Endothelial cell of umbilical vein (primary cell): ENCODE measurements at regions not wholly inside any gene's neighbourhood (a gene's known extent, or its start where the extent isn't known, plus 50 kb on each side); places are given as distances from the start of the nearest gene placed in this dataset.

ENCODE experiments used
- BruUV-seq: library from RNA; stranded (reverse); fragments of 400-500 nt; replicated peaks from 2 replicates; lab custom pipeline; 2021; lab: Mats Ljungman, UMichigan
- CTCF ChIA-PET: fragments of 300-600, 350-600 bp; sonication (Branson Sonifier 250); formaldehyde crosslinking; loops from one replicate; lab custom pipeline; 2021; ENCODE audit warnings: antibody characterized with exemption, inconsistent platforms; lab: Charles Lee
- POLR2A ChIA-PET: fragments of 300-600, 350-600 bp; sonication (Branson Sonifier 250); formaldehyde crosslinking; loops from one replicate; lab custom pipeline; 2021; ENCODE audit warnings: antibody characterized with exemption, inconsistent platforms; lab: Charles Lee
- DNase-seq: peaks from one replicate; pipeline ENCODE4 v3.0.0-alpha.2; 2011; ENCODE audit warnings: low read depth, low spot score
- FAIRE-seq: peaks from 2 replicates; lab custom pipeline; 2011; peaks lifted over from hg19 to GRCh38; lab: Jason Lieb, UNC
- H2AFZ ChIP-seq: 2 replicates; pipeline ENCODE4 v1.6.0; 2012; ENCODE audit warnings: low read depth, low read length, control low read depth, inconsistent platforms
- H3K27ac ChIP-seq: 2 replicates; pipeline ENCODE4 v1.5.1; 2011; ENCODE audit warnings: low read depth, mild to moderate bottlenecking, control low read depth, low read length, moderate library complexity; ENCODE audit not compliant: insufficient read depth
- H3K27me3 ChIP-seq, 2 experiments: 2 replicates each; pipeline versions ENCODE4 v1.6.0 to v1.6.1; 2011; ENCODE audit warnings: low read length in 2 of 2, mixed read lengths in 1 of 2; ENCODE audit not compliant: control insufficient read depth in 2 of 2, insufficient read depth in 2 of 2
- H3K36me3 ChIP-seq, 2 experiments: 2 replicates in 1 of 2; 3 replicates in 1 of 2; pipeline ENCODE4 v1.5.1; 2011; ENCODE audit warnings: low read length in 2 of 2, mild to moderate bottlenecking in 1 of 2, moderate library complexity in 1 of 2; ENCODE audit not compliant: control insufficient read depth in 2 of 2, insufficient read depth in 2 of 2; ENCODE audit errors: extremely low read depth in 1 of 2
- H3K4me1 ChIP-seq: 3 replicates; pipeline ENCODE4 v1.5.1; 2011; ENCODE audit warnings: mild to moderate bottlenecking, low read length; ENCODE audit not compliant: control insufficient read depth, insufficient read depth; ENCODE audit errors: extremely low read depth
- H3K4me2 ChIP-seq: 2 replicates; pipeline ENCODE4 v1.6.1; 2011; ENCODE audit warnings: low read length, control low read depth, mixed read lengths; ENCODE audit not compliant: insufficient read depth
- H3K4me3 ChIP-seq, 3 experiments: fragments of 200-600 bp in 1 of 3; sonication (generic), shearing (Covaris generic) in 1 of 3; replicated peaks in 1 of 3; 2 replicates each; pipeline ENCODE4 v1.5.1; 2011 to 2016; ENCODE audit warnings: control low read depth in 3 of 3, low read length in 3 of 3, mild to moderate bottlenecking in 2 of 3, inconsistent platforms in 1 of 3, low read depth in 1 of 3, moderate library complexity in 1 of 3; ENCODE audit not compliant: insufficient read depth in 1 of 3
- H3K79me2 ChIP-seq: 2 replicates; pipeline ENCODE4 v1.6.0; 2012; ENCODE audit warnings: low read length, inconsistent platforms; ENCODE audit not compliant: control insufficient read depth, insufficient read depth
- H3K9ac ChIP-seq: replicated peaks from 2 replicates; pipeline ENCODE3; 2011; ENCODE audit warnings: low read length, control low read depth; ENCODE audit not compliant: insufficient read depth; ENCODE audit errors: extremely low read depth
- H3K9me1 ChIP-seq: replicated peaks from 3 replicates; pipeline ENCODE4 v1.6.0; 2011; ENCODE audit warnings: mild to moderate bottlenecking, low read length; ENCODE audit not compliant: control insufficient read depth, insufficient read depth; ENCODE audit errors: extremely low read depth
- H3K9me3 ChIP-seq: replicated peaks from 2 replicates; pipeline ENCODE4 v1.5.1; 2012; ENCODE audit warnings: low read length, inconsistent platforms; ENCODE audit not compliant: control insufficient read depth, insufficient read depth
- H4K20me1 ChIP-seq: replicated peaks from 2 replicates; pipeline ENCODE3; 2011; ENCODE audit warnings: mild to moderate bottlenecking, low read length; ENCODE audit not compliant: control insufficient read depth, insufficient read depth; ENCODE audit errors: extremely low read depth
- CTCF ChIP-seq, 2 donors: IDR thresholded peaks; 1 replicate in 1 of 2; 2 replicates in 1 of 2; pipeline ENCODE4 v1.5.1; 2011; ENCODE audit warnings: low read length in 2 of 2, mild to moderate bottlenecking in 2 of 2, moderate library complexity in 2 of 2, control low read depth in 1 of 2, inconsistent platforms in 1 of 2, low read depth in 1 of 2; ENCODE audit not compliant: insufficient read depth in 1 of 2; ENCODE audit errors: extremely low read depth in 1 of 2
- EZH2 ChIP-seq: IDR thresholded peaks from 2 replicates; pipeline ENCODE4 v1.6.1; 2012; ENCODE audit warnings: borderline replicate concordance, low read depth, mild to moderate bottlenecking, moderate library complexity, low read length, inconsistent platforms; ENCODE audit not compliant: severe bottlenecking
- FOS ChIP-seq: IDR thresholded peaks from 2 replicates; pipeline ENCODE4 v1.6.1; 2011; ENCODE audit warnings: mild to moderate bottlenecking, low read length, moderate library complexity, borderline replicate concordance; ENCODE audit not compliant: insufficient read depth
- GATA2 ChIP-seq: IDR thresholded peaks from 2 replicates; pipeline ENCODE4 v1.7.0; 2011; ENCODE audit warnings: low read depth, mild to moderate bottlenecking, moderate library complexity, mixed read lengths, low read length; ENCODE audit not compliant: insufficient read length, insufficient read depth
- JUN ChIP-seq: IDR thresholded peaks from 2 replicates; pipeline ENCODE4 v1.6.1; 2011; ENCODE audit warnings: borderline replicate concordance, low read depth; ENCODE audit not compliant: insufficient read length, insufficient read depth
- POLR2AphosphoS5 ChIP-seq: IDR thresholded peaks from 2 replicates; pipeline ENCODE4 v1.6.1; 2012; ENCODE audit warnings: low read depth, mild to moderate bottlenecking, control low read depth, low read length, moderate library complexity; ENCODE audit not compliant: insufficient read depth
- dilution Hi-C: fragments of 300-500 bp; cut with MboI; formaldehyde crosslinking; loops from one replicate; pipeline ENCODE4 v1.15.0; 2019; ENCODE audit warnings: low sequenced_read_pairs; ENCODE audit not compliant: extremely low pct_ligation_motif_present
- intact Hi-C: fragments of 100-400 bp; cut with micrococcal nuclease; formaldehyde crosslinking; loops from one replicate; pipeline ENCODE4 v1.10.0; 2022

- H3K9me3 ChIP-seq, result no peaks in the 10 kb centered on the region
- intact Hi-C loops, result no loop called here
- H3K27me3 ChIP-seq, result no peaks in the 10 kb centered on the region
- TF ChIP-seq CTCF (IDR thresholded peaks at IDR 0.05; ENCODE audit: extremely low read depth in 1 of 2, insufficient read depth in 1 of 2, low read depth in 1 of 2, low read length in 2 of 2) (no peak), FOS (no peak), EZH2 (no peak), JUN (no peak), POLR2AphosphoS5 (no peak), GATA2 (no peak)
- FAIRE-seq, result no peak
- no peaks in the 10 kb centered on the region for H3K36me3 ChIP-seq
- H2AFZ ChIP-seq, result no peak overlapping the region
- no peaks in the 10 kb centered on the region for H3K79me2 ChIP-seq
- H3K9me1 ChIP-seq, result no peaks in the 10 kb centered on the region
- H3K4me2 ChIP-seq, result no peak overlapping the region
- H3K9ac ChIP-seq, result no peak overlapping the region
- ChIA-PET POLR2A (no interaction called here), CTCF (no interaction called here)
- no peak overlapping the region for H3K27ac ChIP-seq
- DNase-seq, result no peak
- dilution Hi-C loops, result no loop called here
- H4K20me1 ChIP-seq, result no peaks in the 10 kb centered on the region
- H3K4me1 ChIP-seq, result peaks cover 4% of the 10 kb centered on the region
- BruUV-seq, result no TSS peak
- H3K4me3 ChIP-seq, result no peak overlapping the region
Measured at GRCh38 chr2:132270255-132270654, 108.5 kb upstream of the ANKRD30BL start.
